ENCODE measurements at regions not wholly inside any gene's neighbourhood (a gene's known extent, or its start where the extent isn't known, plus 50 kb on each side); places are given as distances from the start of the nearest gene placed in this dataset.

- TF ChIP-seq CTCF (IDR thresholded peaks at IDR 0.05; ENCODE audit: insufficient read depth, low read length, poor library complexity, severe bottlenecking), result no peak
- Histone ChIP-seq H3K27me3 (replicated peaks; ENCODE audit: control insufficient read depth, insufficient read depth, low read length) (no peaks in the 10 kb centered on the region; the same call in 1 of the 2 replicates), H3K4me3 (replicated peaks; ENCODE audit: low read depth, low read length) (no peak overlapping the region), H3K36me3 (ENCODE audit: control insufficient read depth, insufficient read depth, low read length) (no peaks in the 10 kb centered on the region)
- no peak for DNase-seq (ENCODE audit: extremely low read depth, insufficient read length)
Observed at GRCh38 chr2:120833127-120833675, 97.5 kb downstream of the GLI2 start.

- Histone ChIP-seq H3K36me3 (ENCODE audit: control insufficient read depth, insufficient read depth, low read length) (no peaks in the 10 kb centered on the region), H3K27me3 (replicated peaks; ENCODE audit: control insufficient read depth, insufficient read depth, low read length) (no peaks in the 10 kb centered on the region; the same call in 1 of the 2 replicates), H3K4me3 (replicated peaks; ENCODE audit: low read depth, low read length) (no peak overlapping the region)
- DNase-seq (ENCODE audit: extremely low read depth, insufficient read length), result no peak
- TF ChIP-seq CTCF (IDR thresholded peaks at IDR 0.05; ENCODE audit: insufficient read depth, low read length, poor library complexity, severe bottlenecking), result no peak
Observed at GRCh38 chr2:120834206-120834605, 98.5 kb downstream of the GLI2 start.

- Histone ChIP-seq H3K27me3 (replicated peaks; ENCODE audit: control insufficient read depth, insufficient read depth, low read length) (no peaks in the 10 kb centered on the region; the same call in 1 of the 2 replicates), H3K4me3 (replicated peaks; ENCODE audit: low read depth, low read length) (no peak overlapping the region), H3K36me3 (ENCODE audit: control insufficient read depth, insufficient read depth, low read length) (no peaks in the 10 kb centered on the region)
- no peak for TF ChIP-seq CTCF (IDR thresholded peaks at IDR 0.05; ENCODE audit: insufficient read depth, low read length, poor library complexity, severe bottlenecking)
- DNase-seq (ENCODE audit: extremely low read depth, insufficient read length), result no peak
Observed at GRCh38 chr2:120836281-120836680, 100.6 kb downstream of the GLI2 start.

GRCh38 chr2:120840795-120841487, 105.3 kb downstream of the GLI2 start:
- no peak for DNase-seq (ENCODE audit: extremely low read depth, insufficient read length)
- no peak for TF ChIP-seq CTCF (IDR thresholded peaks at IDR 0.05; ENCODE audit: insufficient read depth, low read length, poor library complexity, severe bottlenecking)
- H3K27me3 ChIP-seq (replicated peaks; ENCODE audit: control insufficient read depth, insufficient read depth, low read length), result no peaks in the 10 kb centered on the region
- no peak overlapping the region for H3K4me3 ChIP-seq (replicated peaks; ENCODE audit: low read depth, low read length)
- no peaks in the 10 kb centered on the region for H3K36me3 ChIP-seq (ENCODE audit: control insufficient read depth, insufficient read depth, low read length)

- Histone ChIP-seq H3K4me3 (replicated peaks; ENCODE audit: low read depth, low read length) (no peak overlapping the region), H3K36me3 (ENCODE audit: control insufficient read depth, insufficient read depth, low read length) (no peaks in the 10 kb centered on the region), H3K27me3 (replicated peaks; ENCODE audit: control insufficient read depth, insufficient read depth, low read length) (no peaks in the 10 kb centered on the region; the same call in 1 of the 2 replicates)
- no peak for DNase-seq (ENCODE audit: extremely low read depth, insufficient read length)
- TF ChIP-seq CTCF (IDR thresholded peaks at IDR 0.05; ENCODE audit: insufficient read depth, low read length, poor library complexity, severe bottlenecking), result no peak
Observed at GRCh38 chr2:120842456-120843439, 107.1 kb downstream of the GLI2 start.

Measured in GM06990 (cell line).